NOMO-1 (cell line): ENCODE measurements at regions not wholly inside any gene's neighbourhood (a gene's known extent, or its start where the extent isn't known, plus 50 kb on each side); places are given as distances from the start of the nearest gene placed in this dataset.

Experiments
- DNase-seq, 2 experiments: peaks; one replicate each; lab custom pipeline; 2025; ENCODE audit not compliant: unreplicated experiment in 2 of 2; lab: John Stamatoyannopoulos, UW

- no peak for DNase-seq
These were observed 376.0 kb upstream of the ALCAM start for GRCh38 chr3:104990758-104991157.

DNA sequence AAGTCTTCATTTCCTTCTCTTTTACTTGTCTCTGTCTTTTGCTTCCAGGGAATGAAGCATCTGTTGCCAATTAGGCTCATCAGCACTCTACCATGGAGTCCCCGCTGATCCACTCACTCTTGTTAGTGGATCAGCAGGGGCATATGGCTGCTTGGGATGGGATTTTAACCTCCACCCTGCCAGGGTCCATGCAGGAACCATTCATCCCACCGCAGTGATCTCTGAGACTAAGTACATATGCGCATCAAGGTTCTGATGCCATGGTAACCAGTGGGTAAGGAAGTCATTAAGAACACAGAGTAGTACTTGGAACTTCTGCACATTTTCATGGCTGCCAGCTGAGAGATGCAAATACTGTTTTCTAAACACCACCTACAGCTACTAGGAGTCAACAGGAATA lies 374.0 kb upstream of the ALCAM start:
- DNase-seq: no peak

GRCh38 chr3:105006164-105006563 lies 360.5 kb upstream of the ALCAM start:
- no peak for DNase-seq

DNA sequence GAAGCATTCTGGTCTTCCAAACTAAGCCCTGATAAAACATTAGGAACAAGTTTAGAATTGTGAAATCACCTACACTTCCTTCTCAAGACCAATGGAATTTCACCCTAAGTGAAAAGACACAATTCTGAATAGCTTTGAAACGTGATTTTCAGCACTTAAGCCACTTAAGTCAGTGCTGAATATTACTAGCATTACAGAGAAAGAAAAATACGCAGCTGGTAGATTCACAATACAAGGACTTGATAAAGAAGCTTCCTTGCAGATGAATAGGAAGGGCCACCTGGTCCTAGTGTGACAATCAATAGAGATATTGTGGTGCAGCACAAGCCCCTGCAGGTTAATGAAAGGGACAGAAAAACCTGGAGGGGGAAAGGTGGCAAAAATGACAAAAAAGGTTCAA lies 353.1 kb upstream of the ALCAM start:
- DNase-seq: no peak

- DNase-seq: no peak
These were observed 352.1 kb upstream of the ALCAM start for GRCh38 chr3:105014631-105015030.

DNA sequence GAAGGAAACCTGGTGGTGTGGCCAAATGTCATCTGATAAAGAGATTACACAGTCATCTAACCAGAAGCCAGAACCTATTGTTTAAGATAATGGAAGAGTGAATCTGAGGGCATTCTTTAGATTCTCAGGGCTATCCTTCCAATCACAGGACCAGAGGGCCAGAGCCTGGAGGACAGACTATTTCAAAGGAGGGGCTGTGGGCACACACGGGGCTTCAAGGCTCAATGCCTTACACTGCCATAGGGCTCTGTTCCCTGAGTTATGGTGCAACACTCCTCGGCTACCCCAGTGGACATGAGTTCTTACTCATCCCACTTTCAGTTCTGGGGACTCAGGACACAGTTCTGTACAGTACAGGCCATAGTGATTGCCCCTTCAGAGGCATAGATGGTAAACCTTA lies 343.9 kb upstream of the ALCAM start:
- no peak for DNase-seq

GRCh38 chr3:105030211-105030610 lies 336.5 kb upstream of the ALCAM start:
- DNase-seq: no peak

GRCh38 chr3:105032541-105032940 lies 334.2 kb upstream of the ALCAM start:
- no peak for DNase-seq

DNA sequence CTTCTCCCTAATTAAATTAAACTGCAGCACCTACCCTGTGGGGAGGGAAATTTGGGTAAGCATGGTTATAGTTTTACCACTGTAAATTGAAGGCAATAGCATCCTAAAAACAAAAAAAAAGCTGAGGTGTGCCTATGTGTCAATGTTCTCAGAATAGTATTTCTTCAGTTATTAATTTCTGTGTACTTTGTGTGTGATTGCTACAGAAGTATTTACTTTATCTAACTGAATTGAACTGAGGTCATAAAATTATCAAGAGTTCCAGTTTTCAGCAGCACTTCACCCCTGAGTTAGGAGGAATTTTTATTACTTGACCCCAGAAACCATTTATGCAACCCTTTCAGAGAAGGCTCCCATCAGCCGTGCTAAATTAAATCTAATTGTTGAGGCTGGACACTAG lies 333.6 kb upstream of the ALCAM start:
- no peak for DNase-seq

DNA sequence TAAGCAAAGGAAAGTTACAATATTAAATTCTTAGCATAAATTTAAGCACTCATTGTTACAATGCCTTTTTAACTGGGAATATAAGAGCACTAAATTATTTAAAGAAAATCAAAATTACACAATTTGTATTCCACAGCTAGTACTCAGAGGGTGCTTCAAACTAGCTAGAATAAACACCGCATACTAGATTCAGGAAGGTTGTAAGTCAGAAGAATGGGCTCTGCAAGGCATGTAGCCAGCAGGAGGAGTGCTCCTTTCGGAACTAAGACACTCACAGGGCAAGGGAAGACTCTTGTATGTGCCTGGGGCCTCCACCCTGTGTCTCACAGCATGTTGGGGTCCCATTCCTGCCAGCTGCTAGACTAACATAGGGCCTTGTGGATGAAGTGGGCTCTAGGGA lies 327.7 kb upstream of the ALCAM start:
- DNase-seq: no peak

DNA sequence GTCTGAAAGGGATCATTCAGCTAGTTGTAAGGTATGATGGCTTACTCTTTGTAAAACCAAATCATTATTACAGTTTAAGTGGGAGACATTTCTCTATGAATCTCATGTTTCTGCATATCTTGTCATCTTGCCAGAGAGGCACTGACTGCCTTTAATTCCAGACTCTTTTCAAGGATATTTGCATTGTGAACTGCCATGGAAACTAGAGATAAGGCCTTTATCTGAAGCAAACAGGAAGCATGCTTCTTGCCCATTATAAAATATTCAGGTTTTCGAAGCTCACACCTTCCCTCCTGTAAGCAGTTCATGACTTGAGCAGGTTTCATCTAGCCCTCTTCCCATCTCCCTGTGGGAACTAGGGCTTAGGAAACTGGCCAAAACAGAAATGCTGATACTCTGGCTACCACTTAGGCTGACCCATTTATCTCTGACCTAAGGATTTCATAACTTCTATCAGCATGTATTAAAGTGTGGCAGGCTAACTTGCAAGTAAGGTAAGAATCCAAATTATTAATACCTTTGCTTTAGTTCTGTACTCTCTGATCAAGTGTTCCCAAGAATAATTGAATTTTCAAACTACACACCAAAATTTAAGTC lies 326.6 kb upstream of the ALCAM start:
- no peak for DNase-seq

DNA sequence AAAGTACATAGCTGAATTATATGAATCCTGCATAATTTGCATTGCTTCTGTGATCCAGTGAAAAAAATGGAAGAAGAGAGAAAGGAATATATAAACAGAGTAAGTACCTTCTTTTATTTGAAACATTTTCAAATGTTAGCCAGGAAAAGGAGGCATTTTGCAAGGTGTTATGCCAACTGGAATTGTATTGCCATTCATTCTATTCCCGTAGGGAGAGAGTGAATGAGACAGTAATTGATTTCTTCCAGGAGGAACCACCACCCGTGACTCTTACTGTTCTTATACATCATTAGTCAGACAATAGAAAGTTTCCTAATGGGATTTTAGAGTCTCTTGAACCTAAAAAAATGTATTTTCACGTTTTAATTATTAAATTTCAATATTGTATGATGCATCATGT lies 324.1 kb upstream of the ALCAM start:
- no peak for DNase-seq

- DNase-seq: no peak
These were observed 315.6 kb upstream of the ALCAM start for GRCh38 chr3:105051111-105051510.

DNA sequence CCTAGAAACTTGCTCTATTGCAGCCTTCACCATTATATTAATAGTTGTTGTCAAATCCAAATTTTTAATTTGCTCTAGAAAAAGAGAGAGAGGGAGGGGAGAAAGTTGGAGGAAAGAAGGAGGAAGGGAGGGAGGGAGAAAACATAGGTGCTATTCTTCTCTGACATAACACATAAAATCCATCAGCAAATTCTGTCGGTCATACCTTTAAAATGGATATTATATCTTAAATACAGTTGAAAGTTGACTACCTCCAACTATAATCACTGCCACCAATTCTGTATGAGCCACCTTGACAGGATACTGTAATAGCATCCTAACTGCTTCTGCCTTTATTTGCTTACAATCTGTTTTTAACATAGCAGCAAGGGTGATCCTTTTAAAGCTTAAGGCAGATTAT lies 314.7 kb upstream of the ALCAM start:
- DNase-seq: no peak

- no peak for DNase-seq
These were observed 303.9 kb upstream of the ALCAM start for GRCh38 chr3:105062853-105063252.

DNA sequence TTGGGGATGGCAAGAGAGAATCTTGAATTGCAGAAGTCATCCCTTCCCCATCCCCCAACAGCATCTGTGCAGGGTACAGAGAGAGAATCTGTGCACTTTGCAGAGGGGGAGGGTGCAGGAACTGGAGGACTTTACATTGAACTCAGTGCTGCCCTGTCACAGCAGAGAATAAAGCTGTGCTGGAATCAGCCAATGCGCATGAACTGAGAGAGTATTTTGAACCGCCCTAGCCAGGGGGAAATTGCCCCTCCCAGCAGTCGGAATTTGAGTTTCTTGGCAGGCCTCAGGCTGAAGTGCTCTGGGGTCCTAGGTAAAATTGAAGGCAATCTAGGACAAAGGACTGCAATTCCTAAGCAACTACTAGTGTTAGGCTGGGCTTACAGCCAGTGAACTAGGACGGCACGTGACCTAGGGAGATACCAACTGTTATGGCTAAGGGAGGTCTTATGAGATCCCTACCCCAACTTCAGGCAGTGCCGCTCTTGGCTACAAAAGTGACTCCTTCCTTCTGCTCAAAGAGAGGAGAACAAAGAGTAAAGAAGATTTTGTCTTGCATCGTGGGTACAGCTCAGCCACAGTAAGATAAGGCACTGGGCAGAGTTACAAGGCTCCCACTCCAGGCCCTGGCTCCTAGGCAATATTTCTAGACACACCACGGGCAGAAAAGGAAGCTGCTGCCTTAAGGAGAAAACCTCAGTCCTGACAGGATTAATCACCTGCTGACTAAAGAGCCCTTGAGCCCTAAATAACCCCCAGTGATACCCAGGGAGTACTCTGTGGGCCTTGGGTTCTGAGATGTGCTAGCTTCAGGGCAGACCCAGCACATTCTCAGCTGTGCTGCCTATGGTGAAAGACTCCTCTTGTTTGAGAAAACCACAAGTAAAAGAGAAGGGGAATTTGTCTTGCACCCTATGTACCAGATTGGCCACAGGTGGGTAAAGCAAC lies 300.5 kb upstream of the ALCAM start:
- no peak for DNase-seq

DNA sequence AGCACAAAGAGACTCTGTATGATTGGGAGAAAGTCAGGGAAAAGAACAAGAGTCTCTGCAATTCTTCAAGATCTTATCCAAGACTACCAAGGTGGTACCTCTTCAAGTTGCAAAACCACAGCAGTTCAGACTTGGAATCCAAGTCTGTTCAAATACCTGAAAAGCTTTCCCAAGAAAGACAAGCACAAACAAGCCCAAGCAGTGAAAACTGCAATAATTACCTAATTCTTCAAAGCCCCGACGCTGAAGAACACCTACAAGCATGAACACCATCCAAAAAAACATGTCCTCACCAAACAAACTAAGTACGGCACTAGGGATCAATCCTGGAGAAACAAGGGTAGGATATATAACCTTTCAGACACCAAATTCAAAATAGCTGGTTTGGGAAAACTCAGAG lies 299.3 kb upstream of the ALCAM start:
- no peak for DNase-seq

GRCh38 chr3:105077060-105077822 lies 289.5 kb upstream of the ALCAM start:
- no peak for DNase-seq

DNA sequence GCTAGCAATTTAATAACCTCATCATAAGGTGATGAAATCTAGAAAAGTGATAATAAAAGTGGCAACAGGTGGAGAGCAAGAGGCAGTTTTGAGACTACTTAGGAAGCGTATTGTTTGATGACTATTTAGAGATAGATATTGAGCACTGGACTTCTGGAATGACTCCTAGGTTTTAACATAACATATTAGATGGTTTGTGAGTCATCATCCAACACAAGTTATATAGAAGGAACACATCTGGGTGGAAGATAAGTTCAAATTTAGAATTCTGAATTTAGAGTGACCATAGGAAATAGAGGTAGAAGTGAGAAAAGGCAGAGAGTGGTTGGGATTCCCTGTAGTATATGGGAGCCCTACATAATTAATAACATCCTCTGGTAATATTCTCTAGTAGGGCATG lies 282.8 kb upstream of the ALCAM start:
- no peak for DNase-seq

GRCh38 chr3:105085506-105085905 lies 281.2 kb upstream of the ALCAM start:
- no peak for DNase-seq

- DNase-seq: no peak
These were observed 273.1 kb upstream of the ALCAM start for GRCh38 chr3:105093371-105094252.
